ENCODE measurements at regions not wholly inside any gene's neighbourhood (a gene's known extent, or its start where the extent isn't known, plus 50 kb on each side); places are given as distances from the start of the nearest gene placed in this dataset.

GRCh38 chr12:107231303-107231702 is 138.0 kb upstream of the CRY1 start:
- in situ Hi-C loops (cut with HindIII; ENCODE audit: low sequenced_read_pairs): no loop called here
- DNase-seq (ENCODE audit: low read depth, low spot score): no peak
- H3K4me3 ChIP-seq (ENCODE audit: low read depth, low read length): no peak overlapping the region
- TF ChIP-seq CTCF (IDR thresholded peaks at IDR 0.05; ENCODE audit: low read depth, low read length): no peak

GRCh38 chr12:107233551-107233950 is 140.2 kb upstream of the CRY1 start:
- in situ Hi-C loops (cut with HindIII; ENCODE audit: low sequenced_read_pairs): no loop called here
- no peak for TF ChIP-seq CTCF (IDR thresholded peaks at IDR 0.05; ENCODE audit: low read depth, low read length)
- H3K4me3 ChIP-seq (ENCODE audit: low read depth, low read length): no peak overlapping the region
- DNase-seq (ENCODE audit: low read depth, low spot score): no peak

- TF ChIP-seq CTCF (IDR thresholded peaks at IDR 0.05; ENCODE audit: low read depth, low read length): no peak
- DNase-seq (ENCODE audit: low read depth, low spot score): no peak
- H3K4me3 ChIP-seq (ENCODE audit: low read depth, low read length): no peak overlapping the region
- in situ Hi-C loops (cut with HindIII; ENCODE audit: low sequenced_read_pairs): no loop called here
Observed at GRCh38 chr12:107235600-107235999, 142.3 kb upstream of the CRY1 start.

- in situ Hi-C loops (cut with HindIII; ENCODE audit: low sequenced_read_pairs): no loop called here
- H3K4me3 ChIP-seq (ENCODE audit: low read depth, low read length): no peak overlapping the region
- no peak for TF ChIP-seq CTCF (IDR thresholded peaks at IDR 0.05; ENCODE audit: low read depth, low read length)
- DNase-seq (ENCODE audit: low read depth, low spot score): peak; percentile 62
Observed at GRCh38 chr12:107236824-107237511, 143.6 kb upstream of the CRY1 start.

- no peak overlapping the region for H3K4me3 ChIP-seq (ENCODE audit: low read depth, low read length)
- TF ChIP-seq CTCF (IDR thresholded peaks at IDR 0.05; ENCODE audit: low read depth, low read length): no peak
- peak; percentile 23 for DNase-seq (ENCODE audit: low read depth, low spot score)
- in situ Hi-C loops (cut with HindIII; ENCODE audit: low sequenced_read_pairs): no loop called here
Observed at GRCh38 chr12:107238296-107238695, 144.9 kb upstream of the CRY1 start.

- in situ Hi-C loops (cut with HindIII; ENCODE audit: low sequenced_read_pairs): no loop called here
- no peak for TF ChIP-seq CTCF (IDR thresholded peaks at IDR 0.05; ENCODE audit: low read depth, low read length)
- no peak for DNase-seq (ENCODE audit: low read depth, low spot score)
- H3K4me3 ChIP-seq (ENCODE audit: low read depth, low read length): no peak overlapping the region
Observed at GRCh38 chr12:107241411-107241810, 148.1 kb upstream of the CRY1 start.

All from astrocyte of the spinal cord (primary cell).